ENCODE measurements at regions not wholly inside any gene's neighbourhood (a gene's known extent, or its start where the extent isn't known, plus 50 kb on each side); places are given as distances from the start of the nearest gene placed in this dataset.

GRCh38 chr2:235270291-235270690 lies 223.6 kb upstream of the AGAP1 start:
- TF ChIP-seq, protein P1, sequence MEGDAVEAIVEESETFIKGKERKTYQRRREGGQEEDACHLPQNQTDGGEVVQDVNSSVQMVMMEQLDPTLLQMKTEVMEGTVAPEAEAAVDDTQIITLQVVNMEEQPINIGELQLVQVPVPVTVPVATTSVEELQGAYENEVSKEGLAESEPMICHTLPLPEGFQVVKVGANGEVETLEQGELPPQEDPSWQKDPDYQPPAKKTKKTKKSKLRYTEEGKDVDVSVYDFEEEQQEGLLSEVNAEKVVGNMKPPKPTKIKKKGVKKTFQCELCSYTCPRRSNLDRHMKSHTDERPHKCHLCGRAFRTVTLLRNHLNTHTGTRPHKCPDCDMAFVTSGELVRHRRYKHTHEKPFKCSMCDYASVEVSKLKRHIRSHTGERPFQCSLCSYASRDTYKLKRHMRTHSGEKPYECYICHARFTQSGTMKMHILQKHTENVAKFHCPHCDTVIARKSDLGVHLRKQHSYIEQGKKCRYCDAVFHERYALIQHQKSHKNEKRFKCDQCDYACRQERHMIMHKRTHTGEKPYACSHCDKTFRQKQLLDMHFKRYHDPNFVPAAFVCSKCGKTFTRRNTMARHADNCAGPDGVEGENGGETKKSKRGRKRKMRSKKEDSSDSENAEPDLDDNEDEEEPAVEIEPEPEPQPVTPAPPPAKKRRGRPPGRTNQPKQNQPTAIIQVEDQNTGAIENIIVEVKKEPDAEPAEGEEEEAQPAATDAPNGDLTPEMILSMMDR (IDR thresholded peaks at IDR 0.05), result no peak
- TF ChIP-seq POLR2AphosphoS5 (IDR thresholded peaks at IDR 0.05) (no peak), EP300 (IDR thresholded peaks at IDR 0.05; ENCODE audit: low read depth) (no peak)
